GM12892 (cell line): ENCODE measurements at regions not wholly inside any gene's neighbourhood (a gene's known extent, or its start where the extent isn't known, plus 50 kb on each side); places are given as distances from the start of the nearest gene placed in this dataset.

Experiments used
- DNase-seq: peaks from one replicate; pipeline ENCODE4 v3.0.0; 2011; ENCODE audit not compliant: insufficient read length
- FAIRE-seq: peaks from 2 replicates; lab custom pipeline; 2011; peaks lifted over from hg19 to GRCh38; lab: Jason Lieb, UNC
- POLR2A ChIP-seq: IDR thresholded peaks from 2 replicates; pipeline ENCODE4 v1.6.1; 2011; ENCODE audit warnings: low read depth, low read length, control low read depth
- POLR2AphosphoS5 ChIP-seq: IDR thresholded peaks from 2 replicates; pipeline ENCODE4 v1.6.1; 2011; ENCODE audit warnings: low read depth, low read length, control low read depth
- TAF1 ChIP-seq: IDR thresholded peaks from 2 replicates; pipeline ENCODE4 v1.6.1; 2011; ENCODE audit warnings: low read depth, mild to moderate bottlenecking, control low read depth, low read length, borderline replicate concordance

- TF ChIP-seq POLR2A: no peak
- TF ChIP-seq TAF1: no peak
- TF ChIP-seq POLR2AphosphoS5: no peak
Observed at GRCh38 chrX:25166145-25166544, 150.4 kb upstream of the ARX start.

GRCh38 chrX:25158635-25159034, 142.9 kb upstream of the ARX start:
- FAIRE-seq (no peak), DNase-seq (no peak)
- TF ChIP-seq TAF1: no peak
- no peak for TF ChIP-seq POLR2AphosphoS5
- TF ChIP-seq POLR2A: no peak

More at GRCh38 chrX:25166145-25166544, 150.4 kb upstream of the ARX start:
- FAIRE-seq: no peak
- no peak for DNase-seq

DNA sequence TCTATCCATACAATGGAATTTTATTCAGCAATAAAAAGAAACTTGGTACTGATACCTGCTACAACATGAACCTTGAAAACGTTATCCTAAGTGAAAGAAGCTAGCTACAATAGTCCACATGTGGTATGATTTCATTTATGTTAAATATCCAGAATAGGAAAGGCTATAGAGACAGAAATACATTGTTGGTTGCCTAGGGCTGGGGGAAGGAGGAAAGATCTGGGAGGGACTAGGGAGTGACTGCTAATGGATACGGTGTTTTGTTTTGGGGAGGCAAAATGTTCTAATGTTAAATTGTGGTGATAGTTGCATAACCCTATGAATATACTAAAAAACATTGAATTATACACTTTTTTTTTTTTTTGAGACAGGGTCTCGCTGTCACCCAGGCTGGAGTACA, 141.1 kb upstream of the ARX start:
- FAIRE-seq (no peak), DNase-seq (no peak)
- TF ChIP-seq POLR2AphosphoS5 (no peak), TAF1 (no peak), POLR2A (no peak)

DNA sequence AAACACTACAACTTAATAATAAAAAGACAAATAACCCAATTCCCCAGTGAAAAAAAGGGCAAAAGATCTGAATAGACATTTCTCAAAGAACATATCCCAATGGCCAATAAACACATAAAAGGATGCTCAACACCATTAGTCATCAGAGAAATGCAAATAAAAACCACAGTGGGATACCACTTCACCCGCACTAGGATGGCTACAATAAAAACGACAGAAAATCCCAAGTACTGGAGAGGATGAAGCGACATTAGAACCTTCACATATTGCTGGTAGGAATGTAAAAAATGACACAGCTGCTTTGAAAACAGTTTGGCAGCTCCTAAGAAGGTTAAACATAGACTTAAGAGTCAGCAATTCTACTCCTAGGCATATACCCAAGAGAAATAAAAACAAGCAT, 140.6 kb upstream of the ARX start:
- DNase-seq (no peak), FAIRE-seq (no peak)
- no peak for TF ChIP-seq TAF1
- TF ChIP-seq POLR2A: no peak
- no peak for TF ChIP-seq POLR2AphosphoS5

DNA sequence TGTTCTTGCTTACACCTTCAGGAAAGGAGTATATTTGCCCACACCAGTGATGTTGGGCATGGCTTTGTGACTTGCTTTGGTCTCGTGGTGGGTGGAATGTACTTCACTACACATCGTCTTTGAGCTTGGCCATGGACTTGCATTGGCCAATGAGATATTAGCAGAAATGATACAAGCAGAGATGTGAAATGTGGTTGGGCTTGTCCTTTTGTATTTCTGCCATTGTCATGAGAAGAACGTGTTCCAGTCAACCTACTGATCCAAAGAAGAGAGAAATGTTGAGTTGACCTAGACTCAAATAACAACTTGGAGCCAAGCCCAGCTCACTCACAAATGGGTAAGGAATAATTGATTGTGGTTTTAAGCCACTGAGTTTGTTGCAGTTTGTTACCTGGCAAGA, 138.4 kb upstream of the ARX start:
- FAIRE-seq (no peak), DNase-seq (no peak)
- no peak for TF ChIP-seq POLR2AphosphoS5
- TF ChIP-seq TAF1: no peak
- no peak for TF ChIP-seq POLR2A

- FAIRE-seq: no peak
Observed at GRCh38 chrX:25151749-25152148, 136.0 kb upstream of the ARX start.

DNA sequence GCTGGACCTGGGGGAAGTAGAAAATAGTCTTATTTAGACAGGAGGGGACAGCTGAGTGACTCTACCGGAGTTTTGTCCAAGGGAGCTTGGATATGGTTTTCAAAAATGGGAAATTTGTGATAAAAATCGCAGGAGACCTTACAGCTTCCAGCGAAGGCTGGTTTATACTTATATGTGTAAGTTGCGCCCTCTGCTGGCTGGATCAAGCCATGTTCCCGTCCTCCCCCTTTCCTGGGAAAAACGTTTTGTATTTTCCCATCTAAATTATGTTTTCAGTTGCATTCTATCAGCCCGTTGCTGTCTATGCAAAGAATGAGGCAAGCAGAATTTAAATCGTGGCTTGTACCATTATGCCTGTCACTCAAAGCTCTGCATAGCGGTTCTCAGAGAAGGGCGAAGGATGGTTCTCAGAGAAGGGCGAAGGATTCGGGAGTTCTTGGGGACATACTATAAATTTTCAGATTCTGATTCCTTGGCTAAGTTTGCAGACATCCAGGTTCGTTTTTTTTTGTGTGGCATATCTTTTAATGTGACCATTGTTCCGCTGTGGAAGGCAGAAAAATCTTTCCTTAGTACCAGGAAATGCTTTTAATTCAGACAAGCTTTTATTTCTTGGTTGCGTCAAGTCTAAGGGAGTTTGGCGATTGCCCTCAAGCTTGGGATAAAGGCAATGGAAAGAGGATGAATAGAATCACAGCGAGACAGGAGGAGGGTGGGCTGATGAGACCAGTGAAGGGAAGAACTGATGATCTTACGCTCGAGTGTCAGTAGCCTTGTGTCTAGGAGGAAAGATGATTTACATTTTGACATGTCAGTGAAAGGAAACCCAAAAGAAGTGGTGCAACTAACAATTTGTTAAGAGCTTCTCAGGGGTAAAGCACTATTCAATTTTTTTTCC, 128.5 kb upstream of the ARX start:
- FAIRE-seq (peak; percentile 79), DNase-seq (no peak)

More at GRCh38 chrX:25151749-25152148, 136.0 kb upstream of the ARX start:
- DNase-seq: no peak
- no peak for TF ChIP-seq POLR2A
- TF ChIP-seq POLR2AphosphoS5: no peak
- TF ChIP-seq TAF1: no peak

DNA sequence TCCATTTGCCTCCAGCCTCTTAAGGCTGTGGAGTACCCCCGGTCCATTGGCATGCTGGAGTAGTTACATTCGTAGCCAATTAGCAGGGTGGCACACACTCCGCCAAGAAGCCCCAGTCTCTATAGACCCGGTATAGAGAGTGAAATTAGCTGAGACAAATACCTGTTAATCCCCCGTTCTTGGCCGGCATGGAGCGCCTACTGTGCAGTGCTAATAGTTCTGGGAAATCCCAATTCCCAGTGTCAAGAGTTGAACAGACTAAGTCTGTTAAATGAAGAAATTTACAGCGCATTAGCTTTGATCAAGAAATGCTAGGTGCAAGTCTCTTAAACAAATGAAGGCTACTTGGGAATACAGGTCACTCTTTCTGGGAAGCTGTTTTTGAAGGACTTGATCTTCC, 127.8 kb upstream of the ARX start:
- TF ChIP-seq POLR2AphosphoS5 (no peak), TAF1 (no peak), POLR2A (no peak)
- FAIRE-seq (no peak), DNase-seq (no peak)

More for the DNA sequence above, 128.5 kb upstream of the ARX start:
- TF ChIP-seq TAF1: no peak
- no peak for TF ChIP-seq POLR2AphosphoS5
- TF ChIP-seq POLR2A: no peak

GRCh38 chrX:25141684-25142083, 125.9 kb upstream of the ARX start:
- TF ChIP-seq POLR2A (no peak), TAF1 (no peak), POLR2AphosphoS5 (no peak)
- DNase-seq (no peak), FAIRE-seq (no peak)

DNA sequence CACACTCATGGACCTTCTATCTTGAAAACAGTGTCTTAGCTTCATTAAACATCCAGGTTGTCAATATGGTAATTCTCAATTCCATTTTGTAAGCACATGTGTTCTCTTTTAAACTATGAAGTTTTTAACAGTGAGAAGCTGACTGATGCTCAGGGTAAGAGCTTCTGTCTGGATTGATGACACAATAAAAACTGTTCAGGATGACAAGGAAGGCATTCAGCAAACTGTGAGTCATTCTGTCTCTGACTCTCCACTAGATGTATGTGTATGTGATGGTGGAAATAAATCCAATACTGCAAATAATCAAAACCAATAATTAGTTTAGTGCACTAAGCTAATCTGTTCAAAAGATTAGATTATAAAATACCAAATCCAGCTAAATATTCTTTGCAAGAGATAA, 115.3 kb upstream of the ARX start:
- DNase-seq: no peak
- TF ChIP-seq POLR2AphosphoS5 (no peak), POLR2A (no peak), TAF1 (no peak)
- FAIRE-seq: no peak

- TF ChIP-seq TAF1: no peak
- no peak for TF ChIP-seq POLR2A
- no peak for TF ChIP-seq POLR2AphosphoS5
- no peak for DNase-seq
- FAIRE-seq: no peak
Observed at GRCh38 chrX:25130619-25131018, 114.9 kb upstream of the ARX start.

DNA sequence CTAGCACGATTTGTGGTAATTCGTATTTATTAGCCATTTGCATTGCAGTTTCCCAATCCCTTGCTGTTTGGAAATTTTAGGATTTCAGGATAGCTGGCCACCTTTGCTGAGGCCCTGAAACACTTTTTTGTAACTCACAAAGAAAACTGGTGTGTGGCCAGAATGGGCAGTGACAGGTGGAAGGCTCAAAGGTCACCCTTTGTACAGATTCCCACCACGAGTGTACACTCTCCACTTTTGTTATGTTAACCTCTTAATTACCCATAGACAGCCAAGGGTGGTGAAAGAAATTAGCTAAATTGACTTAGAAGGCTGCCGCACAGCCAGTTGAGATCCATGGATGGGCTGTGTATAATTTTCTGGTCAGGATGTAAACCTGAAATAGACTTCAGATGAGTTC, 109.7 kb upstream of the ARX start:
- FAIRE-seq: no peak

DNA sequence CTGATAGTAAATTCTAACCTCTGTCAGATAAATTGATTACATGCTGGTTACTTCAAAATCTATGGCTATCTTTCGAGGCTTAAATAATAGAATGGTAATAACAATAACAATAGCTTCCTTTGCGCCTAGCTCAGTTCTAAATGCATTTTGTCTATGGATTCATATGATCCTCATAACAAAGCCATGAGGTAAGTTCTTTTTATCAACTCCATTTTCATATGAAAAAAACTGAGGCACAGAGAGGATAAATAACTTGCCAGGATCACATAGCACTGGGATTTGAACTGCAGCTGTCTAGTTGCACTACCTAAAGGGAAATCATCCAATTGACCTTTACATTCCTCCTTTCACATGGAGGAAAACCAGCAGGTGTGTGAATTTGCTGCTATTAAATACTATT, 108.6 kb upstream of the ARX start:
- FAIRE-seq (no peak), DNase-seq (no peak)
- TF ChIP-seq POLR2AphosphoS5 (no peak), POLR2A (no peak), TAF1 (no peak)

More for the DNA sequence above, 109.7 kb upstream of the ARX start:
- TF ChIP-seq TAF1 (no peak), POLR2AphosphoS5 (no peak), POLR2A (no peak)
- no peak for DNase-seq
